ENCODE measurements at regions not wholly inside any gene's neighbourhood (a gene's known extent, or its start where the extent isn't known, plus 50 kb on each side); places are given as distances from the start of the nearest gene placed in this dataset.

DNA sequence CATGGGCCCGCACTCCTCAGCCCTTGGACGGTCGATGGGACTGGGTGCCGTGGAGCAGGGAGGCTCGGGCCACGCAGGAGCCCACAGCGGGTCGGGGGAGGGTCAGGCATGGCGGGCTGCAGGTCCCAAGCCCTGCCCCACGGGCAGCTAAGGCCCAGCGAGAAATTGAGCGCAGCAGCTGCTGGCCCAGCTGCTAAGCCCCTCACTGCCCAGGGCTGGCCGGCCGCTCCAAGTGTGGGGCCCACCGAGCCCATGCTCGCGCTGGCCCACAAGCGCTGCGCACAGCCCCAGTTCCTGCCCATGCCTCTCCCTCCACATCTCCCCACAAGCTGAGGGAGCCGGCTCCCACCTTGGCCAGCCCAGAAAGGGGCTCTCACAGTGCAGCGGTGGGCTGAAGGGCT is 259.4 kb downstream of the VGLL3 start:
- H3K27ac ChIP-seq (ENCODE audit: low read length), result no peak overlapping the region
- H3K4me3 ChIP-seq (ENCODE audit: low read depth in 1 of 2, low read length in 2 of 2), result no peak overlapping the region
- H3K27me3 ChIP-seq (ENCODE audit: low read depth, low read length), result no peaks in the 10 kb centered on the region
- no peaks in the 10 kb centered on the region for H3K36me3 ChIP-seq (ENCODE audit: control insufficient read depth in 1 of 2, insufficient read depth in 2 of 2, low read length in 2 of 2)
- H3K4me1 ChIP-seq (ENCODE audit: control insufficient read depth in 1 of 2, insufficient read depth in 2 of 2, low read length in 2 of 2), result no peaks in the 10 kb centered on the region
- no peaks in the 10 kb centered on the region for H3K9me3 ChIP-seq (ENCODE audit: control insufficient read depth in 1 of 2, low read length in 2 of 2)

DNA sequence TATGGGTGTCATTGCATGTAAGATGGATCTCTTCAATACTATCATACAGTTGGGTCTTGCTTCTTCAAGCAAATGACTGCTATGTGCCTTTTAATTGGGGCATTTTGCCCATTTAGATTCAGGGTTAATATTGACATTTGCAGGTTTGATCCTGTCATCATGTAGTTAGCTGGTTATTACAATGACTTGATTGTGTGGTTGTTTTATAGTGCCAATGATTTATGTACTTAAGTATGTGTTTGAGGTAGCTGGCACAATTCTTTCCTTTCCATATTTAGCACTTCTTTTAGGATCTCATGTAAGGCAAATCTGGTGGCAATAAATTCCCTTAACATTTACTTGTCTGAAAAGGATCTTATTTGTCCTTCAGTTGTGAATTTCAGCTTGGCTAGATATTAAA is 267.5 kb downstream of the VGLL3 start:
- H3K27me3 ChIP-seq (ENCODE audit: low read depth, low read length), result no peaks in the 10 kb centered on the region
- H3K4me3 ChIP-seq (ENCODE audit: low read depth in 1 of 2, low read length in 2 of 2), result no peak overlapping the region
- H3K9me3 ChIP-seq (ENCODE audit: control insufficient read depth in 1 of 2, low read length in 2 of 2), result no peaks in the 10 kb centered on the region
- no peak overlapping the region for H3K27ac ChIP-seq (ENCODE audit: low read length)
- no peaks in the 10 kb centered on the region for H3K36me3 ChIP-seq (ENCODE audit: control insufficient read depth in 1 of 2, insufficient read depth in 2 of 2, low read length in 2 of 2)
- H3K4me1 ChIP-seq (ENCODE audit: control insufficient read depth in 1 of 2, insufficient read depth in 2 of 2, low read length in 2 of 2), result no peaks in the 10 kb centered on the region

DNA sequence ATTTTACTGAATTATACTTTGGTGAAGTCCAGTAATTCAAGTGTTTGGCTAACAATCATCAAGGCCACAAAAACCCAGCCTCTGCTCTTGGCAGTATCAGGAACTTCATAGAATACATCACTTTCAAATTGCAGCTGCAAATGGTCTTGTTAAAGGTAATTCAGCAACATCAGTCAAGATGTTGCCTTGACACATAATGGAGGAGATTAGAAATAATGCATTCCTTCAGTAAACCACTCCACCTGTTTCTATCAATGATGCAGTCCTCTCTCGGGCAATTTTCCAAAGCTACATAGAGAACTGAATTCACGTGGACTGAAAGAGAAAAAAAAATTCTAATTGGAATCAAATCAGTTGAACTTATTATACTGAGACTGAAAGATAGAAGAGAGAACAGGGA is 279.3 kb downstream of the VGLL3 start:
- Histone ChIP-seq H3K36me3 (ENCODE audit: control insufficient read depth in 1 of 2, insufficient read depth in 2 of 2, low read length in 2 of 2) (no peaks in the 10 kb centered on the region), H3K4me3 (ENCODE audit: low read depth in 1 of 2, low read length in 2 of 2) (no peak overlapping the region), H3K27ac (ENCODE audit: low read length) (no peak overlapping the region), H3K9me3 (ENCODE audit: control insufficient read depth in 1 of 2, low read length in 2 of 2) (no peaks in the 10 kb centered on the region), H3K4me1 (ENCODE audit: control insufficient read depth in 1 of 2, insufficient read depth in 2 of 2, low read length in 2 of 2) (no peaks in the 10 kb centered on the region), H3K27me3 (ENCODE audit: low read depth, low read length) (no peaks in the 10 kb centered on the region)

DNA sequence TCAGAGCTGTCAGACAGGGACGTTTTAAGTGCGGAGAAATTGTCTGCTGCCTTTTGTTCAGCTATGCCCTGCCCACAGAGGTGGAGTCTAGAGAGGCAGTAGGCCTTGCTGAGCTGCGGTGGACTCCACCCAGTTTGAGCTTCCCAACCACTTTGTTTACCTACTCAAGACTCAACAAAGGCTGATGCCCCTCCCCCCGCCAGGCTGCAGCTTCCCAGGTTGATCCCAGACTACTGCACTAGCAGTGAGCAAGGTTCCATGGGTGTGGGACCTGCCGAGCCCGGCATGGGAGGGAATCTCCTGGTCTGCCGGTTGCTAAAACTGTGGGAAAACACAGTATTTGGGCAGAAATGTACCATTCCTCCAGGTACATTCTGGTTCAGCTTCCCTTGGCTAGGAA is 282.1 kb downstream of the VGLL3 start:
- no peaks in the 10 kb centered on the region for H3K27me3 ChIP-seq (ENCODE audit: low read depth, low read length)
- H3K4me3 ChIP-seq (ENCODE audit: low read depth in 1 of 2, low read length in 2 of 2), result no peak overlapping the region
- H3K9me3 ChIP-seq (ENCODE audit: control insufficient read depth in 1 of 2, low read length in 2 of 2), result no peaks in the 10 kb centered on the region
- H3K36me3 ChIP-seq (ENCODE audit: control insufficient read depth in 1 of 2, insufficient read depth in 2 of 2, low read length in 2 of 2), result no peaks in the 10 kb centered on the region
- H3K4me1 ChIP-seq (ENCODE audit: control insufficient read depth in 1 of 2, insufficient read depth in 2 of 2, low read length in 2 of 2), result no peaks in the 10 kb centered on the region
- no peak overlapping the region for H3K27ac ChIP-seq (ENCODE audit: low read length)

DNA sequence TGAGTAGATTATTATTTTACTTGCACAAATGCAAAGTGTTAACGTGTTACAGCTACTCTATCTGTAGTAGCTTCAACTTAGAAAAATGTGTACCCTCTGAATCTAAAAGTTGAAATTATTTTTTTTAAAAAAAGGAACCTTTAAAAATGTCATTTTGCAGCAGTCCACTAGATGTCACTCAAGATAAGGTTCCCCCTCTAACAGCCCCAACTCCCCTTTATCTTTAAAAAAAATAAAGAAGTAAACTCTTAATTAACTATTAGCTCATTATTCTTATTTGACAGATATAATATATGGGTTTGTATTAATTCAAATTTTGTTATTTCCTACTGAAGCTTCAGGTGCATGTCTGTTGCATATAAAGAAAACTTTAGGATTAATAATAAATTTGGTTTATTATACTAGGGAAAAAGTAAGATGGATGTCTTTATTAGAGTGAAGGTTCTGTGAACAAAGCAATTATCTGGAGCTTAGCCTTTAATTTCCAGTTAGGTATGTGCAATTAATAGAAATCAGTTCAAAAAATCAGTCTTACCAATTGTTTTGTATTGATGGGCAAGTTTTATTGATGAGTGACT is 288.5 kb downstream of the VGLL3 start:
- Histone ChIP-seq H3K9me3 (ENCODE audit: control insufficient read depth in 1 of 2, low read length in 2 of 2) (no peaks in the 10 kb centered on the region), H3K4me1 (ENCODE audit: control insufficient read depth in 1 of 2, insufficient read depth in 2 of 2, low read length in 2 of 2) (no peaks in the 10 kb centered on the region), H3K27ac (ENCODE audit: low read length) (no peak overlapping the region), H3K36me3 (ENCODE audit: control insufficient read depth in 1 of 2, insufficient read depth in 2 of 2, low read length in 2 of 2) (no peaks in the 10 kb centered on the region), H3K27me3 (ENCODE audit: low read depth, low read length) (no peaks in the 10 kb centered on the region), H3K4me3 (ENCODE audit: low read depth in 1 of 2, low read length in 2 of 2) (no peak overlapping the region)

DNA sequence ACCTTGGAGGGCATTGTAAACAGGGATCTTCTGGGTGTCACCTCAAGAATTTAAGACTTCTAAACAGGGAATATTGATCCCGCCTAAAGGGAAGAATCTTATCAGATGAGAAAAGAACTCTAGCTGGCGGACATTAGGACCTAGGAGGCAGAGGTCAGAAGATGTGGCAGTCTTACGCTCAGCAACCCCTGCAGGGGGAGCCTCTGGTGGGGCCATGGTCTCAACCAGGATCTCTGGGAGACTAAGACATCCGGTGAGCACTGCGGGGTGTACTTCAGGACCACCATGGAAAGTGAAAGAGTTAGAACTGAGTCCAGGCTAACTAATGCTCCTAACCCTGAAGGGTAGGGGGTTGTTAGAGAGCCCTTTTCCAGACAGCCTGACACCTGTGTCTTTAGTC is 295.2 kb downstream of the VGLL3 start:
- Histone ChIP-seq H3K9me3 (ENCODE audit: control insufficient read depth in 1 of 2, low read length in 2 of 2) (no peaks in the 10 kb centered on the region), H3K27ac (ENCODE audit: low read length) (no peak overlapping the region), H3K4me3 (ENCODE audit: low read depth in 1 of 2, low read length in 2 of 2) (no peak overlapping the region), H3K27me3 (ENCODE audit: low read depth, low read length) (no peaks in the 10 kb centered on the region), H3K4me1 (ENCODE audit: control insufficient read depth in 1 of 2, insufficient read depth in 2 of 2, low read length in 2 of 2) (no peaks in the 10 kb centered on the region), H3K36me3 (ENCODE audit: control insufficient read depth in 1 of 2, insufficient read depth in 2 of 2, low read length in 2 of 2) (no peaks in the 10 kb centered on the region)

DNA sequence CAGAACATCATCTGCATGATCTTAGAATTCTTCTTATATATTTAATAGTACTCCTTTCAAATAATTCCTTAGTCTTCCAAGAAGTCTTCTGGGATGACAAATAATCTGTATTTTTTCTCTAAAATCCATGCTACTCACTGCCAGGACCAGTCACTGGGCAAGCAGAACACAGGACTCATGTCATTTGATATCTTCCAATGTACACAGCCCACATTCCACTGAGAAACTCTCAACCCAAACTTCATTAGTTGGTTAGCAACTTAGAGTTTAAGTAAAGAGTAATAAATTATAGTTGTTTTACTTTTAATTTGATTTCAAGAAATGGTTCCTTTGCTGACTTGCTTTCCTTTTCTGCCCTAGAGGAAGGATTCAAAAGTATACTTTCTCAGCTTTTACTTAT is 317.0 kb downstream of the VGLL3 start:
- H3K9me3 ChIP-seq (ENCODE audit: control insufficient read depth in 1 of 2, low read length in 2 of 2), result no peaks in the 10 kb centered on the region
- H3K36me3 ChIP-seq (ENCODE audit: control insufficient read depth in 1 of 2, insufficient read depth in 2 of 2, low read length in 2 of 2), result no peaks in the 10 kb centered on the region
- no peaks in the 10 kb centered on the region for H3K4me1 ChIP-seq (ENCODE audit: control insufficient read depth in 1 of 2, insufficient read depth in 2 of 2, low read length in 2 of 2)
- H3K27me3 ChIP-seq (ENCODE audit: low read depth, low read length), result no peaks in the 10 kb centered on the region
- no peak overlapping the region for H3K27ac ChIP-seq (ENCODE audit: low read length)
- H3K4me3 ChIP-seq (ENCODE audit: low read depth in 1 of 2, low read length in 2 of 2), result no peak overlapping the region

DNA sequence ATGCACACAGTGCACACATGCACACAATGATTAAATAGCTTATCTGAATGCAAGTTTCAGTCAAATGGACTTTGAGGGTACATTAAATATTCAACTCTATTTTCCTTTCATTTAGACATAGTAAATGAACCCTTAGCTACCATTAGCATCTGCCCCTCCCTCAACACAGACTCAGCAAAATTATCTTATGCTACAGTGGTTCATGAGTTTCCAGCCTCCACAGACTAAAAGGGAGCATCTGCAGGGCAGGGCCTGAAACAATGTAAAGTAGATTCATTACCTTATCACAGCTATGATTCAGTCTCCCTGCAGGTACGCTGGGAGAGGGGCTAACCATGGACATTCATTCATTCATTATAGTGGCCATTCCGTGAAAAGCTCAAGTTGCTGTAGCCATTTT is 329.1 kb downstream of the VGLL3 start:
- no peaks in the 10 kb centered on the region for H3K27me3 ChIP-seq (ENCODE audit: low read depth, low read length)

DNA sequence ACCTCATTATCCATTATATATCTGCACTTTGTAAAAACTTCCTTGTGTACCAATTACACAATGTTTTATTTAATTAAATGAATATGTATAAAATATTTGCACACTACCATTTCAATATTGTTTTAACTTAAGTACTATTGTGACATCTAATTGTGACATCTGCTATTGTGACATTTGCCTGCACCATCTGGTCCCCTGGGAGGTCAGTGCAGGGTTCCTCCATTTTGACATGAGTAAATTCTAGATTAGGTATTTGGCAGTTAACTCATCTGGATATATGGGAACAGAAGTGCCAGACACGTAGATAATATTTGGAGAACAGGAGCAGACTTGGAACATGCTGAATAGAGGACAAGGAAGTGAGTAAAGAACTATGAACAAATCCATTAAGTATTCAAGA is 332.1 kb downstream of the VGLL3 start:
- no peaks in the 10 kb centered on the region for H3K9me3 ChIP-seq (ENCODE audit: control insufficient read depth in 1 of 2, low read length in 2 of 2)
- no peaks in the 10 kb centered on the region for H3K27me3 ChIP-seq (ENCODE audit: low read depth, low read length)
- H3K27ac ChIP-seq (ENCODE audit: low read length), result no peak overlapping the region
- no peak overlapping the region for H3K4me3 ChIP-seq (ENCODE audit: low read depth in 1 of 2, low read length in 2 of 2)
- H3K36me3 ChIP-seq (ENCODE audit: control insufficient read depth in 1 of 2, insufficient read depth in 2 of 2, low read length in 2 of 2), result no peaks in the 10 kb centered on the region
- no peaks in the 10 kb centered on the region for H3K4me1 ChIP-seq (ENCODE audit: control insufficient read depth in 1 of 2, insufficient read depth in 2 of 2, low read length in 2 of 2)

More for the DNA sequence above, 329.1 kb downstream of the VGLL3 start:
- H3K4me1 ChIP-seq (ENCODE audit: control insufficient read depth in 1 of 2, insufficient read depth in 2 of 2, low read length in 2 of 2), result no peaks in the 10 kb centered on the region
- no peak overlapping the region for H3K4me3 ChIP-seq (ENCODE audit: low read depth in 1 of 2, low read length in 2 of 2)
- H3K36me3 ChIP-seq (ENCODE audit: control insufficient read depth in 1 of 2, insufficient read depth in 2 of 2, low read length in 2 of 2), result no peaks in the 10 kb centered on the region
- H3K9me3 ChIP-seq (ENCODE audit: control insufficient read depth in 1 of 2, low read length in 2 of 2), result peaks cover 0 to 3% of the 10 kb centered on the region in 2 donors
- no peak overlapping the region for H3K27ac ChIP-seq (ENCODE audit: low read length)

DNA sequence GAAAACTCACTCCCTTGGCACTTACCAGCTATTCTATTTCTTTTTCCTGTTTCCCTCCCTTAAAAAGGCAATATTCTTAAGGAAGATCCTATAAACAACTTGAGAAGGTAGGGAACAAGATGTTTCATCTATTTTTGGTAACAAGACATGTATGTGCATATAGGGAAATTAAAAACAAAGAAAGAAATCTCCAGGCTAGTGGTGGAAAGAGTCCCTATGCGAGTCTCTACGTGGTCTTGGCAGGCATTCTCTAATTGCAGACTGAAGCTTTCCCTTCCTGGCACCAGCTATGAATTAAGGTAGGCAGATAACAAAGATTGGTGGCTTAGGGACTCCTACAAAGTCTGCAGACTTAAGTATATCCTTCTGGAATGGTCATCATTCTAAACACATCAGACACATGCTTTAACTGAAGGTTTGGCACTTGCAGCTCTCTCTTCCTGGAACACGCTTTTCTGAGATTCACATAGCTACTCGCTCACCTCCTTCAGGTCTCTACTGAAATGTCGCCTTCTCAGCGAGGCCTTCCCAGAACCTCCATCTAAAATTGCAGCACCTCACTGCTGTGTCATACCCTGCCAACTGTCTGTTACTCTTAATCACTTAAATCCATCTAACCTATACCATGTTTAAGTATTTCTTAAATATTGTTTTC is 336.0 kb downstream of the VGLL3 start:
- Histone ChIP-seq H3K4me3 (ENCODE audit: low read depth in 1 of 2, low read length in 2 of 2) (no peak overlapping the region), H3K4me1 (ENCODE audit: control insufficient read depth in 1 of 2, insufficient read depth in 2 of 2, low read length in 2 of 2) (no peaks in the 10 kb centered on the region), H3K9me3 (ENCODE audit: control insufficient read depth in 1 of 2, low read length in 2 of 2) (no peaks in the 10 kb centered on the region), H3K27ac (ENCODE audit: low read length) (no peak overlapping the region), H3K36me3 (ENCODE audit: control insufficient read depth in 1 of 2, insufficient read depth in 2 of 2, low read length in 2 of 2) (no peaks in the 10 kb centered on the region), H3K27me3 (ENCODE audit: low read depth, low read length) (no peaks in the 10 kb centered on the region)

DNA sequence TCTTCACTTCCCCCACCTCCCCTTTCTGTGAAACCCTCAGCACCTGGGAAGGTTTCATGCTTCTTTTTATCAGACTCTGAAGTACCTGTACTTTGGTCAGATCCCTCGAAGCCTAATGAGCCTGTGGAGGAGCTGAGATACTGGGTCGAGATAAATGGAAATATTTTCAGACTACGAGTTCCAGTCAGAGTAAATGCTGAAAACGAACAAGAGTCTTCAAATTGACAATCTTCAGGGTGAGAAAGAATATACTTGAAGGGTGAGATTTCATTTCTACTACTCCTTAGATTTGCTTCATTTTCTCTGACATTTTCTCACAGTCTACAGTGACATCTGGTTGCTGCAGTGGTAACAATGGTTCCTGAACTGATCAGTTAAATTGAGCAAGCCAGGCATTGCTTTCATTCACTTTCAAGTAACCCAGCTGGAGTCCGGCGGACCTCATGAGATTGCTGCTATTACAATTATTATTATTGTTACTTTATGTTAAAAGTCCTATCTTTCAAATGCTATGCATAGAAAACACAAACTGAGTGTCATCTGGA is 337.2 kb downstream of the VGLL3 start:
- H3K4me3 ChIP-seq (ENCODE audit: low read depth in 1 of 2, low read length in 2 of 2), result no peak overlapping the region
- H3K27me3 ChIP-seq (ENCODE audit: low read depth, low read length), result no peaks in the 10 kb centered on the region
- no peaks in the 10 kb centered on the region for H3K4me1 ChIP-seq (ENCODE audit: control insufficient read depth in 1 of 2, insufficient read depth in 2 of 2, low read length in 2 of 2)
- no peaks in the 10 kb centered on the region for H3K36me3 ChIP-seq (ENCODE audit: control insufficient read depth in 1 of 2, insufficient read depth in 2 of 2, low read length in 2 of 2)
- H3K27ac ChIP-seq (ENCODE audit: low read length), result no peak overlapping the region
- H3K9me3 ChIP-seq (ENCODE audit: control insufficient read depth in 1 of 2, low read length in 2 of 2), result no peaks in the 10 kb centered on the region

DNA sequence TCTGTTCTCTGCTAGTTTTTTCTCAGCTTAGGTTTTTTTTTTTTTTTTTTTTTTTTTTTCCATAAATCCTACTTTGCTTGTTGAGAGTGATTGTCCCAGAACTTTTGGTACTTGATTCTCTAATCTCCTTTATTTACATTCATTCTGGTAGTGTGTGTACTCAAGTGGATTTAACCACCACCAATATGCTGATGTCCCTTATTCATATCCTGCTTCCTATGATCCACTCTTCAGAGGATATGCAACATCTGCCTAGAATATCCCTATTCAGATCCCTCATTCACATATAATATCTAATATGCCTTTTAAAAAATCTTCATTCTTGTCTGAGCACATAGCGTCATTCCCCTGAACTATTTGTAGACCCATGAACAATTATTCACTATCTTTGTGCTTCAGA is 342.9 kb downstream of the VGLL3 start:
- no peaks in the 10 kb centered on the region for H3K36me3 ChIP-seq (ENCODE audit: control insufficient read depth in 1 of 2, insufficient read depth in 2 of 2, low read length in 2 of 2)
- H3K9me3 ChIP-seq (ENCODE audit: control insufficient read depth in 1 of 2, low read length in 2 of 2), result no peaks in the 10 kb centered on the region
- H3K4me1 ChIP-seq (ENCODE audit: control insufficient read depth in 1 of 2, insufficient read depth in 2 of 2, low read length in 2 of 2), result no peaks in the 10 kb centered on the region
- H3K27me3 ChIP-seq (ENCODE audit: low read depth, low read length), result no peaks in the 10 kb centered on the region
- no peak overlapping the region for H3K27ac ChIP-seq (ENCODE audit: low read length)
- H3K4me3 ChIP-seq (ENCODE audit: low read depth in 1 of 2, low read length in 2 of 2), result no peak overlapping the region
